ENCODE measurements at regions not wholly inside any gene's neighbourhood (a gene's known extent, or its start where the extent isn't known, plus 50 kb on each side); places are given as distances from the start of the nearest gene placed in this dataset.

DNA sequence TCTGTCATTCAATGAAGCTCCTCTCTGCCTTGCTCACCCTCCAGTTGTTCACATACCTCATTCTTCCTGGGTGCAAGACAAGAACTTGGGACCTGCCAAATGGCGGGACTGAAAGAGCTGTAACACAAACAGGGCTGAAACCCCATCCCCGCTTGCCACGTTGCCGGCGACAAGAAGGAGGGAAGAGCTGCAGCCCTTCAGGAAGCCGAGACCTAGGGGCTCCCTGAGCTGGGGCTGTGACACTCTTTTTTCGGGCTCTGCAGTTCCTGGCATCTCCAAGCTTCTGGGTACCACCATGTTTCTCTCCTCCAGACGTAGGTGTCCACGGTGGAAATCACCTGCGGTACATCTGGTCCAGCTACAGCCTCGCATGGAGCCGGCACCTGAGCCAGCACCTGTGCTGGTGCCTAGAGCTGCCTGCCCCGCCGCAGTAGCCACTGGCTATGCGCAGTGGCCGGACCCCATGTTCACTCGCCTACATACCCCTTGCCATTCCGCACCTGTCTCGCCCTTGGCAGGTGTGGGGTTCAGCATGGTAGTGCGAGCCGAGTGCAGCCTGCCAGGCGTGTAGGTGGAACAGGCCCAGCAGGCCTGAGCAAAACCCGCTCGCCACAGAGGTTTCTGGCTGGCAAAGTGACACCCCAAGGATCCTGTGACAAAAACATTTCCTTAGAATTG is 367.0 kb upstream of the NEGR1 start:
- no peak overlapping the region for H2AFZ ChIP-seq
- H3K4me3 ChIP-seq, result no peak overlapping the region
- H3K4me1 ChIP-seq (ENCODE audit: insufficient read depth), result peaks cover 10% of the 10 kb centered on the region
- no peaks in the 10 kb centered on the region for H3K79me2 ChIP-seq (ENCODE audit: insufficient read depth)
- no peak overlapping the region for H3K27ac ChIP-seq
- no peaks in the 10 kb centered on the region for H4K20me1 ChIP-seq (ENCODE audit: insufficient read depth)
- H3F3A ChIP-seq (ENCODE audit: insufficient read depth), result no peaks in the 10 kb centered on the region
- no peaks in the 10 kb centered on the region for H3K9me2 ChIP-seq (ENCODE audit: insufficient read depth)
- WGBS, 2 experiments (ENCODE audit: low coverage in 1 of 2, low lambda C conversion rate in 2 of 2, missing lambda C conversion rate in 2 of 2), result 75 to 76% methylated on average over 22 to 24 of the region's 24 CpGs
- H3K36me3 ChIP-seq (ENCODE audit: low read depth), result no peaks in the 10 kb centered on the region
- H3K27me3 ChIP-seq (replicated peaks; ENCODE audit: insufficient read depth), result peaks cover 49% of the 10 kb centered on the region
- in situ Hi-C loops (cut with MboI), result no loop called here
- DNase-seq, result no peak
- no peaks in the 10 kb centered on the region for H3K9me3 ChIP-seq (ENCODE audit: low read depth)
- H3K4me2 ChIP-seq (ENCODE audit: unreplicated experiment), result no peak overlapping the region
- no peak overlapping the region for H3K9ac ChIP-seq
- TF ChIP-seq EZH2 (IDR thresholded peaks at IDR 0.05; ENCODE audit: insufficient read depth, poor library complexity, severe bottlenecking), result no peak
- no peak for TF ChIP-seq EZH2phosphoT487 (IDR thresholded peaks at IDR 0.05; ENCODE audit: insufficient read depth, low read depth)

DNA sequence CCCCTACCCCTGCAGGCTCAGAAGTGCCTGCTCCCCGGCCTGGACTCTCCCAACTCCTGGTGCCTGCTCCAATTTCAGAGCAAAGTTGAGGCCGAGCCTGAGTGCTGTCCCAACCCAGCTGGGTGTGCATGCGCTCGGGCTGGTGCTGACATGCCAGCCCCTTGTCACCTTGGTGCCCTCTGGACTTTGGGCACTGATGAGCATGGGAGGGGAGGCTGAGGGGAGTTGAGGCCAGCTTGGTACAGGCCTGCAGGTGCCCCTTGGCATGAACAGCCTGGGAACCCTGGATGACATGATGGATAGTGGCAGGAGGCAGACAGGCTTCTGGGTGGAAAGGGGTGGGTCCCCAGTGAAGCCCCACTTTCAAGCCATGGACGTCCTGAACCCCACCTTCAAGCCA is 366.1 kb upstream of the NEGR1 start:
- Histone ChIP-seq H3F3A (ENCODE audit: insufficient read depth) (no peaks in the 10 kb centered on the region), H3K9me3 (ENCODE audit: low read depth) (no peaks in the 10 kb centered on the region), H4K20me1 (ENCODE audit: insufficient read depth) (no peaks in the 10 kb centered on the region), H3K4me2 (ENCODE audit: unreplicated experiment) (no peak overlapping the region), H3K4me1 (ENCODE audit: insufficient read depth) (peaks cover 10% of the 10 kb centered on the region), H3K27ac (no peak overlapping the region), H3K27me3 (replicated peaks; ENCODE audit: insufficient read depth) (peaks cover 49% of the 10 kb centered on the region), H3K79me2 (ENCODE audit: insufficient read depth) (no peaks in the 10 kb centered on the region), H3K36me3 (ENCODE audit: low read depth) (no peaks in the 10 kb centered on the region), H3K9me2 (ENCODE audit: insufficient read depth) (no peaks in the 10 kb centered on the region), H3K4me3 (no peak overlapping the region), H3K9ac (no peak overlapping the region), H2AFZ (no peak overlapping the region)
- 62 to 65% methylated on average over 5 of the region's 5 CpGs for WGBS, 2 experiments (ENCODE audit: low coverage in 1 of 2, low lambda C conversion rate in 2 of 2, missing lambda C conversion rate in 2 of 2)
- no peak for DNase-seq
- in situ Hi-C loops (cut with MboI), result no loop called here
- no peak for TF ChIP-seq EZH2 (IDR thresholded peaks at IDR 0.05; ENCODE audit: insufficient read depth, poor library complexity, severe bottlenecking)
- TF ChIP-seq EZH2phosphoT487 (IDR thresholded peaks at IDR 0.05; ENCODE audit: insufficient read depth, low read depth), result no peak

DNA sequence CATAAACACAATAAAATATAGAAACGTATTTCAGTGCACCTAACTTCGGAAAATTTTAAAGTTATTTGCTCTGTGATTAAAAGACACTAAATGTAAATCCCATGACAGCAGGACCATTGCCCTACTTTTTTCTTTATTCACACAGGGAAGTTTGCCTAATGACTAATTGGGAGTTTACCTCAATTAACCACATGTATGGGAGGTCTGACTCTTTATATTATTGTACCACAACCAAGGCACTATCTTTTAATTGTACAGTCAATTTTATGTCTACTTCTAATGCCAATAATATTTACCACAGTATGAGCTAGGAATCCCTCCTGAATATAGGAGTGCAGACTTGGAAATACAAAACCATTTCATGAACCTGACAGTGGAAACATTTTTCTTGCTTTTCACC is 360.8 kb upstream of the NEGR1 start:
- no peak overlapping the region for H3K4me3 ChIP-seq
- H3F3A ChIP-seq (ENCODE audit: insufficient read depth), result no peaks in the 10 kb centered on the region
- DNase-seq, result no peak
- no peak overlapping the region for H3K27ac ChIP-seq
- no peak overlapping the region for H2AFZ ChIP-seq
- no peak overlapping the region for H3K9ac ChIP-seq
- no peaks in the 10 kb centered on the region for H3K9me3 ChIP-seq (ENCODE audit: low read depth)
- H3K79me2 ChIP-seq (ENCODE audit: insufficient read depth), result no peaks in the 10 kb centered on the region
- in situ Hi-C loops (cut with MboI), result no loop called here
- 0 out of 2 replicates have a peak, but pooled peaks cover 8% of the 10 kb centered on the region for H3K9me2 ChIP-seq (ENCODE audit: insufficient read depth)
- no peak for TF ChIP-seq EZH2phosphoT487 (IDR thresholded peaks at IDR 0.05; ENCODE audit: insufficient read depth, low read depth)
- no peak for TF ChIP-seq EZH2 (IDR thresholded peaks at IDR 0.05; ENCODE audit: insufficient read depth, poor library complexity, severe bottlenecking)
- H3K36me3 ChIP-seq (ENCODE audit: low read depth), result no peaks in the 10 kb centered on the region
- no peaks in the 10 kb centered on the region for H4K20me1 ChIP-seq (ENCODE audit: insufficient read depth)
- H3K4me1 ChIP-seq (ENCODE audit: insufficient read depth), result no peaks in the 10 kb centered on the region
- 73 to 76% methylated on average over 2 of the region's 2 CpGs for WGBS, 2 experiments (ENCODE audit: low coverage in 1 of 2, low lambda C conversion rate in 2 of 2, missing lambda C conversion rate in 2 of 2)
- H3K27me3 ChIP-seq (replicated peaks; ENCODE audit: insufficient read depth), result peaks cover 44% of the 10 kb centered on the region
- no peak overlapping the region for H3K4me2 ChIP-seq (ENCODE audit: unreplicated experiment)

DNA sequence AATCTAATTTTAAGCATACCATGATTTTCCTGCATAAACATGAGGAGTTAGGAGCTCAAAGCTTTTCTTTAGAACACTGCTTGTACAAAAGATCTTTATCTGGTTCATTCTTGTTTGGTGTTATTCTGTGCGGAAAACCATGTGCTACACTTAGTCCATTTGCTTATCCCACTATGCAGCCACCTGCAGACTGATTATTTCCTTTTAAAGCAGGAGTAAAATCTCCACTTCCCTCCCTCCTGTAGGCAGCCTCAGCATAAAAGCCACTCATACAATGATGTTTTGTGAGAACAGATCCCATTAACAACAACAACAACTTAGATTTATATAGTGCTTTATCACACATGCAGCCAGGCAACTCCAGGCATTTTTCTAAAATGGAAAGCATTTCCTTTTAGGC is 355.3 kb upstream of the NEGR1 start:
- H3K9me3 ChIP-seq (ENCODE audit: low read depth), result no peaks in the 10 kb centered on the region
- TF ChIP-seq EZH2phosphoT487 (IDR thresholded peaks at IDR 0.05; ENCODE audit: insufficient read depth, low read depth) (no peak), EZH2 (IDR thresholded peaks at IDR 0.05; ENCODE audit: insufficient read depth, poor library complexity, severe bottlenecking) (no peak)
- no peaks in the 10 kb centered on the region for H3K4me1 ChIP-seq (ENCODE audit: insufficient read depth)
- H2AFZ ChIP-seq, result no peak overlapping the region
- peaks cover 13% of the 10 kb centered on the region for H3K27me3 ChIP-seq (replicated peaks; ENCODE audit: insufficient read depth)
- H3F3A ChIP-seq (ENCODE audit: insufficient read depth), result no peaks in the 10 kb centered on the region
- H3K9ac ChIP-seq, result no peak overlapping the region
- 0 out of 2 replicates have a peak, but pooled peaks cover 8% of the 10 kb centered on the region for H3K9me2 ChIP-seq (ENCODE audit: insufficient read depth)
- H3K27ac ChIP-seq, result no peak overlapping the region
- H3K79me2 ChIP-seq (ENCODE audit: insufficient read depth), result no peaks in the 10 kb centered on the region
- H3K4me3 ChIP-seq, result no peak overlapping the region
- H4K20me1 ChIP-seq (ENCODE audit: insufficient read depth), result no peaks in the 10 kb centered on the region
- WGBS, 2 experiments (ENCODE audit: low coverage in 1 of 2, low lambda C conversion rate in 2 of 2, missing lambda C conversion rate in 2 of 2), result 90% methylated on average over 1 of the region's 1 CpG
- no peak overlapping the region for H3K4me2 ChIP-seq (ENCODE audit: unreplicated experiment)
- DNase-seq, result no peak
- in situ Hi-C loops (cut with MboI), result no loop called here
- no peaks in the 10 kb centered on the region for H3K36me3 ChIP-seq (ENCODE audit: low read depth)
